IMR-90 (cell line): ENCODE measurements at regions not wholly inside any gene's neighbourhood (a gene's known extent, or its start where the extent isn't known, plus 50 kb on each side); places are given as distances from the start of the nearest gene placed in this dataset.

Experiments used
- BHLHE40 ChIP-seq: fragments of 150-350 bp; IDR thresholded peaks from 2 replicates; pipeline ENCODE4 v1.6.1; 2016; ENCODE audit warnings: mild to moderate bottlenecking, low read depth, low read length
- CEBPB ChIP-seq: IDR thresholded peaks from 2 replicates; pipeline ENCODE4 v1.6.1; 2012; ENCODE audit warnings: low read depth, low read length, improper control_type of control experiment
- CHD1 ChIP-seq: IDR thresholded peaks from 2 replicates; pipeline ENCODE4 v1.6.1; 2012; ENCODE audit warnings: low read depth, low read length, improper control_type of control experiment
- ELK1 ChIP-seq: fragments of 150-350 bp; IDR thresholded peaks from 2 replicates; pipeline ENCODE4 v1.6.1; 2016; ENCODE audit warnings: low read depth, mild to moderate bottlenecking, low read length, moderate library complexity, borderline replicate concordance
- FOS ChIP-seq: fragments of 150-350 bp; IDR thresholded peaks from 2 replicates; pipeline ENCODE4 v1.6.1; 2016; ENCODE audit warnings: low read depth, low read length
- MAZ ChIP-seq: IDR thresholded peaks from 2 replicates; pipeline ENCODE4 v1.6.1; 2012; ENCODE audit warnings: low read depth, mild to moderate bottlenecking, low read length, improper control_type of control experiment, moderate library complexity, borderline replicate concordance
- POLR2A ChIP-seq: IDR thresholded peaks from 2 replicates; pipeline ENCODE4 v1.6.1; 2012; ENCODE audit warnings: mild to moderate bottlenecking, low read depth, low read length
- RAD21 ChIP-seq: IDR thresholded peaks from 2 replicates; pipeline ENCODE4 v1.6.1; 2012; ENCODE audit warnings: low read length, improper control_type of control experiment
- RFX5 ChIP-seq: IDR thresholded peaks from 2 replicates; pipeline ENCODE4 v1.8.0; 2012; ENCODE audit warnings: low read depth, mild to moderate bottlenecking, low read length, moderate library complexity
- SMC3 ChIP-seq: fragments of 150-350 bp; IDR thresholded peaks from 2 replicates; pipeline ENCODE4 v1.6.1; 2016; ENCODE audit warnings: low read depth, mild to moderate bottlenecking, antibody characterized with exemption, low read length, moderate library complexity
- TF ChIP-seq, protein P1 (sequence below): conservative IDR thresholded peaks from 2 replicates; pipeline ENCODE4 v1.5.1; 2012; ENCODE audit warnings: mild to moderate bottlenecking, low read depth, low read length, improper control_type of control experiment

- no peak for TF ChIP-seq CHD1
- no peak for TF ChIP-seq FOS
- TF ChIP-seq SMC3: no peak
- TF ChIP-seq POLR2A: no peak
- no peak for TF ChIP-seq BHLHE40
- no peak for TF ChIP-seq RAD21
- TF ChIP-seq, protein P1, sequence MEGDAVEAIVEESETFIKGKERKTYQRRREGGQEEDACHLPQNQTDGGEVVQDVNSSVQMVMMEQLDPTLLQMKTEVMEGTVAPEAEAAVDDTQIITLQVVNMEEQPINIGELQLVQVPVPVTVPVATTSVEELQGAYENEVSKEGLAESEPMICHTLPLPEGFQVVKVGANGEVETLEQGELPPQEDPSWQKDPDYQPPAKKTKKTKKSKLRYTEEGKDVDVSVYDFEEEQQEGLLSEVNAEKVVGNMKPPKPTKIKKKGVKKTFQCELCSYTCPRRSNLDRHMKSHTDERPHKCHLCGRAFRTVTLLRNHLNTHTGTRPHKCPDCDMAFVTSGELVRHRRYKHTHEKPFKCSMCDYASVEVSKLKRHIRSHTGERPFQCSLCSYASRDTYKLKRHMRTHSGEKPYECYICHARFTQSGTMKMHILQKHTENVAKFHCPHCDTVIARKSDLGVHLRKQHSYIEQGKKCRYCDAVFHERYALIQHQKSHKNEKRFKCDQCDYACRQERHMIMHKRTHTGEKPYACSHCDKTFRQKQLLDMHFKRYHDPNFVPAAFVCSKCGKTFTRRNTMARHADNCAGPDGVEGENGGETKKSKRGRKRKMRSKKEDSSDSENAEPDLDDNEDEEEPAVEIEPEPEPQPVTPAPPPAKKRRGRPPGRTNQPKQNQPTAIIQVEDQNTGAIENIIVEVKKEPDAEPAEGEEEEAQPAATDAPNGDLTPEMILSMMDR: no peak
- no peak for TF ChIP-seq ELK1
- no peak for TF ChIP-seq CEBPB
- TF ChIP-seq MAZ: no peak
- no peak for TF ChIP-seq RFX5
Measured at GRCh38 chr3:74515451-74515850, 99.0 kb downstream of the CNTN3 start.
